ENCODE measurements at regions not wholly inside any gene's neighbourhood (a gene's known extent, or its start where the extent isn't known, plus 50 kb on each side); places are given as distances from the start of the nearest gene placed in this dataset.

GRCh38 chr18:68525091-68525490, 189.8 kb downstream of the TMX3 start:
- no peaks in the 10 kb centered on the region for H3K27me3 ChIP-seq (ENCODE audit: insufficient read depth, low read length)
- H3K4me1 ChIP-seq (ENCODE audit: control insufficient read depth, insufficient read depth, low read length, unreplicated experiment): peaks cover 4% of the 10 kb centered on the region
- H3K27ac ChIP-seq (ENCODE audit: low read depth, low read length): no peak overlapping the region
- no peak overlapping the region for H2AFZ ChIP-seq (ENCODE audit: low read length, unreplicated experiment)
- no peaks in the 10 kb centered on the region for H3K79me2 ChIP-seq (ENCODE audit: control insufficient read depth, insufficient read depth, low read length, unreplicated experiment)
- H3K4me3 ChIP-seq (ENCODE audit: low read depth, low read length): no peak overlapping the region
- no peaks in the 10 kb centered on the region for H3K36me3 ChIP-seq (ENCODE audit: insufficient read depth, low read length)

DNA sequence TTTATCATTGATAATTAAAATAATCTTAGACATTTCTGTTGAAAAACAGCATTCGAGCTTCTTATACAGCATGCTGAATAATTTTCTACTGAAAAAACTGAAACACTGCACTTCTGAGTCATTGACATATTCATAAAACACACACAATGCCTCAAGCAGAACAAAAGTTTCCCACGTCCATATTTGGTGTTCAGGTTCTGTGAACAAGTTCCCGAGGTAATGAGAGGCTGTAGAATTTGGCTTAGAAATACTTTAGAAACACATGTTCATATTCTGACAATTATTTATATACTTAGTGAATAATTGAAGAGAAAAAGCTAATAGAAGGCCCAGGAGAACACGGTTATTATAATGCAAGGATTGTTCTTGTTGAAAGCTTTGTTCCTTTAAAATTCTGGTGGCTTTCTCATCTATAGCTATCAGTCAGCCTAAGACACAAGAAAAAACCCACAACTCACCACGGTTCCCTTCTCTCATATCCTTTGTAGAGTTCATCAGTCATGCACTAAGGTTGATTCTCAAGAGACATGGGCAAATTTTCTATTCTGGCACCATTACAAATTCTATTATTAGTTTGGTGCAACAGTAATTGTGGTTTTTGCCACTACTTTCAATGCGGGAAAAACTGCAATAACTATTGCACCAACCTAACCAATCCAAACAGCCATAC, 194.4 kb downstream of the TMX3 start:
- H3K27ac ChIP-seq (ENCODE audit: low read depth, low read length): no peak overlapping the region
- no peaks in the 10 kb centered on the region for H3K79me2 ChIP-seq (ENCODE audit: control insufficient read depth, insufficient read depth, low read length, unreplicated experiment)
- no peaks in the 10 kb centered on the region for H3K27me3 ChIP-seq (ENCODE audit: insufficient read depth, low read length)
- no peak overlapping the region for H2AFZ ChIP-seq (ENCODE audit: low read length, unreplicated experiment)
- no peaks in the 10 kb centered on the region for H3K36me3 ChIP-seq (ENCODE audit: insufficient read depth, low read length)
- peaks cover 6% of the 10 kb centered on the region for H3K4me1 ChIP-seq (ENCODE audit: control insufficient read depth, insufficient read depth, low read length, unreplicated experiment)
- no peak overlapping the region for H3K4me3 ChIP-seq (ENCODE audit: low read depth, low read length)

- H3K79me2 ChIP-seq (ENCODE audit: control insufficient read depth, insufficient read depth, low read length, unreplicated experiment): no peaks in the 10 kb centered on the region
- no peaks in the 10 kb centered on the region for H3K36me3 ChIP-seq (ENCODE audit: insufficient read depth, low read length)
- H3K4me3 ChIP-seq (ENCODE audit: low read depth, low read length): no peak overlapping the region
- peaks cover 6% of the 10 kb centered on the region for H3K4me1 ChIP-seq (ENCODE audit: control insufficient read depth, insufficient read depth, low read length, unreplicated experiment)
- H3K27ac ChIP-seq (ENCODE audit: low read depth, low read length): no peak overlapping the region
- H3K27me3 ChIP-seq (ENCODE audit: insufficient read depth, low read length): no peaks in the 10 kb centered on the region
- H2AFZ ChIP-seq (ENCODE audit: low read length, unreplicated experiment): no peak overlapping the region
Measured at GRCh38 chr18:68519336-68519735, 195.6 kb downstream of the TMX3 start.

DNA sequence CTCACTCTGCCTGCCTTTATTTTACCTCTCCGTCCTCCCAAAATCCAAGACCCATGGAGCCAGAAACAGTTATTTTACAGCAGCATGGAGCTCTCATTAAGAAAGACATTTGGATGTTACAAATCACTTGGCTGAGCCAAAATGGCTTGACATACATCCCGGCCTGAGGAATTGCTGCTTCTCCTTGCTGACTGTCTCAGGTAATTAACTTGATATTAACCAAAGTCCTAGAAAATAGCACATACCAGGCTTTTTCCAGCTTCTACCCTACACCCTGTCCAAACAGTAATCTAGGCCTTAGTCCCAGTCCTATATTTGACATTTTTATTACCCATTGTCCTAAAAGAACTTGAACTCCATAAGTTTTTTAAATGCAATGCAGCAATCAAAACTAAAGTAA, 205.0 kb downstream of the TMX3 start:
- Histone ChIP-seq H3K27me3 (ENCODE audit: insufficient read depth, low read length) (no peaks in the 10 kb centered on the region), H3K36me3 (ENCODE audit: insufficient read depth, low read length) (no peaks in the 10 kb centered on the region), H3K79me2 (ENCODE audit: control insufficient read depth, insufficient read depth, low read length, unreplicated experiment) (no peaks in the 10 kb centered on the region), H2AFZ (ENCODE audit: low read length, unreplicated experiment) (no peak overlapping the region), H3K4me1 (ENCODE audit: control insufficient read depth, insufficient read depth, low read length, unreplicated experiment) (no peaks in the 10 kb centered on the region), H3K27ac (ENCODE audit: low read depth, low read length) (no peak overlapping the region), H3K4me3 (ENCODE audit: low read depth, low read length) (no peak overlapping the region)

DNA sequence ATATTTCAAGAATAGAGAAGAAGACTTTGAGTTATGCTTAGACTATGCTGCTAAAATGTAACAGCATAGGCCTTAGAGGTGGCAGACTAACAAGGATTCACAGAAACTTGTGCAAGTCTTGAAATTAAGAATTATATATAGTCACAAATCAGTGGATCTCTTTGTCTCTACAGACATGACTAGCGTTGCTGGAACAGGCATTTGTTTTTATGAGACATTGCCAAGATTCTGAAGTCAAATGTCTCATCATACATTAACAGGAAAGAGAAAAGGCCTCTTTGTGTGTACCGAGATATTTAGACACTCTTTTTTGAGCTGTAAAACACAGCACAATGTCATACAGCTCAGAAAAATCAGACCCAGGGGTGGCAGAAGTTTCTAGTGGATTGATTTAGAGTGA, 207.1 kb downstream of the TMX3 start:
- H3K4me1 ChIP-seq (ENCODE audit: control insufficient read depth, insufficient read depth, low read length, unreplicated experiment): no peaks in the 10 kb centered on the region
- no peaks in the 10 kb centered on the region for H3K79me2 ChIP-seq (ENCODE audit: control insufficient read depth, insufficient read depth, low read length, unreplicated experiment)
- H3K27me3 ChIP-seq (ENCODE audit: insufficient read depth, low read length): no peaks in the 10 kb centered on the region
- H3K36me3 ChIP-seq (ENCODE audit: insufficient read depth, low read length): no peaks in the 10 kb centered on the region
- H2AFZ ChIP-seq (ENCODE audit: low read length, unreplicated experiment): peak overlapping the region; percentile 62
- no peak overlapping the region for H3K27ac ChIP-seq (ENCODE audit: low read depth, low read length)
- H3K4me3 ChIP-seq (ENCODE audit: low read depth, low read length): no peak overlapping the region

DNA sequence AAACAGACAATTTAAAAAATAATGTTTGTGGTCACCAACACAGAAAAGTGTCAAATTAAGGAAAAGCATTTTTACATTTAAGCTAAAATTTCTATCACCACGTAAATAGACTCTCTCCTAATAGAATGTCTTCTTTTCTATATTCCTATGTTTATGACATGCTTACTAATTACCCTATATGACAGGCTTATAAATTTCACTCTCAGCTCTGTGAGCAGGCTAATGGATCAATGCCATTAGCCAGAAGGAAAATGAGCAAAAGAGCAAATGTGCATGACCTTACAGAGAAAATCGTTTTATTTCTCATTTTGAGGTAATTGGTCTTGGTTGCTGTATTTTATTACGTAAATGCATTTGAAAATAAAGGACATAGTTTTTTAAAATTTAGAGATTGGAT, 209.7 kb downstream of the TMX3 start:
- no peak overlapping the region for H3K27ac ChIP-seq (ENCODE audit: low read depth, low read length)
- H3K36me3 ChIP-seq (ENCODE audit: insufficient read depth, low read length): no peaks in the 10 kb centered on the region
- no peaks in the 10 kb centered on the region for H3K4me1 ChIP-seq (ENCODE audit: control insufficient read depth, insufficient read depth, low read length, unreplicated experiment)
- H3K79me2 ChIP-seq (ENCODE audit: control insufficient read depth, insufficient read depth, low read length, unreplicated experiment): no peaks in the 10 kb centered on the region
- no peak overlapping the region for H2AFZ ChIP-seq (ENCODE audit: low read length, unreplicated experiment)
- H3K4me3 ChIP-seq (ENCODE audit: low read depth, low read length): no peak overlapping the region
- H3K27me3 ChIP-seq (ENCODE audit: insufficient read depth, low read length): no peaks in the 10 kb centered on the region

DNA sequence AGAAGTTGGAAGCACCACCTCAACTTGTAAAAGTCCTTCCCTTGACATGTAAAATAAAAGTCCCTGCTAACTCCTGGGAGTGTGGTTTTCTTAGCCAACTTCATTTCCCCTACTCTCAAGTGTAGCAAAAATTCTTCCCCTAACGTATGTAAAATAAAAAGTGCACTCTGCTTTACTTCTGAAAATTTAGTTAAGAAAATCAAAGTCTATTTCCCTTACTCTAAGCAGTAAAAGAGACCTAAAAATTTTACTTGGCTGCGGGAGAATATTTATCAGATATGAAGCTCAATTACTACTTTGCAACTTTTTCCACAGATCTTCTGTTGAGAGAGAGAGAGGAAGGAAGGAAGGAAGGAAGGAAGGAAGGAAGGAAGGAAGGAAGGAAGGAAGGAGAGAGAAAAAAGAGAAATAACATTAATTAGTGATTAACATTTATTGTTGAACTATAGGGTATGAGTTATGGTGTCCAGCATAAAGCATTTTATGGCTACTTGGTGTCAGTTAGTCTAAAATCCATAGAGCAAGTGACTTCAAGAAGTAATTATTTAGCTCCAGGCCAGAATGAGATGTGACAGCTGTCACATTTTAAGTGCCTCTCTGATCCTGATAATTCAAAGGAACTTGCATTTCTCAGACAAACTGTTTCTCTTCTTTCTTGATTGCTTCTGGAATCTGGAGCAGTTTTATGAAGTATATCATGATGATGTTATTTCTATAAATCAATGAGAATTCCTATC, 210.3 kb downstream of the TMX3 start:
- Histone ChIP-seq H3K4me1 (ENCODE audit: control insufficient read depth, insufficient read depth, low read length, unreplicated experiment) (no peaks in the 10 kb centered on the region), H3K79me2 (ENCODE audit: control insufficient read depth, insufficient read depth, low read length, unreplicated experiment) (no peaks in the 10 kb centered on the region), H2AFZ (ENCODE audit: low read length, unreplicated experiment) (no peak overlapping the region), H3K27me3 (ENCODE audit: insufficient read depth, low read length) (no peaks in the 10 kb centered on the region), H3K36me3 (ENCODE audit: insufficient read depth, low read length) (no peaks in the 10 kb centered on the region), H3K27ac (ENCODE audit: low read depth, low read length) (no peak overlapping the region), H3K4me3 (ENCODE audit: low read depth, low read length) (no peak overlapping the region)

DNA sequence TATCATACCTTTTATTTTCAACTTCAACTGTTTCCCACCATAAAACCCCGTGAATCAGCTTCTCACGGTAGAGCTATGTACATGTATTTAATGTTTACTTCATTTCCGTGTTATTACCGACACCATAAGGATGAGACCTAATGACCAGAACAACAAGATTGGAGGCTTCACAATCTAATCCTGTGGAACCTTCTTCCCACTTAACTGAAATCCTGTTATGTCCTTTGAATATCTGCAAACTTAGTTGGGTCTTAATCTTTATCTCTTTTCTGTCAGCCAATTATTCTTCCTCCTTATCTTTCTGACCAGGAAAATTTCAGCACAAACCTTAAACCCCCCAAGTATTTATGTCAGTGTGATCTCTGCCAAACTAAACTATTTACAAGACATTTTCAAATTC, 214.4 kb downstream of the TMX3 start:
- H3K27me3 ChIP-seq (ENCODE audit: insufficient read depth, low read length): no peaks in the 10 kb centered on the region
- H3K4me1 ChIP-seq (ENCODE audit: control insufficient read depth, insufficient read depth, low read length, unreplicated experiment): no peaks in the 10 kb centered on the region
- no peak overlapping the region for H3K27ac ChIP-seq (ENCODE audit: low read depth, low read length)
- no peak overlapping the region for H2AFZ ChIP-seq (ENCODE audit: low read length, unreplicated experiment)
- H3K79me2 ChIP-seq (ENCODE audit: control insufficient read depth, insufficient read depth, low read length, unreplicated experiment): no peaks in the 10 kb centered on the region
- no peak overlapping the region for H3K4me3 ChIP-seq (ENCODE audit: low read depth, low read length)
- H3K36me3 ChIP-seq (ENCODE audit: insufficient read depth, low read length): no peaks in the 10 kb centered on the region

DNA sequence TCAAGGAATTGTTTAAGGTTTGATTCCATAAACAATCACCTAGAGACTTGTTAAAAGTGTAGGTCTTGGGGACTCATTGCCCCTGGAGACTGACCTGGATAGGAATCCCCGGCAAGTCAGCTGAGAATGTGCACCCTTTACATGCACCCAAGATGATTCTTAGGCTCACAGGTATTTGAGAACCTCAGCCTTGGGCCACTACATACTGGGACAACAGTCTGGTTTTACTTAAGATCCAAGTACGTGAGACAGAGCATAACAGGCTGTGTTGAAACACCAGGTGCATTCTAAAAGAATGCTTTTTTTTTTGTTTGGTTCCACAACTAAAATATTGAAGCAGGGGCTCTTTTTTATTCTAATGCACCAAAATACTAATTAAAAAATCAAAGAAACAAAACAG, 215.8 kb downstream of the TMX3 start:
- peaks cover 5% of the 10 kb centered on the region for H3K4me1 ChIP-seq (ENCODE audit: control insufficient read depth, insufficient read depth, low read length, unreplicated experiment)
- no peaks in the 10 kb centered on the region for H3K79me2 ChIP-seq (ENCODE audit: control insufficient read depth, insufficient read depth, low read length, unreplicated experiment)
- no peaks in the 10 kb centered on the region for H3K27me3 ChIP-seq (ENCODE audit: insufficient read depth, low read length)
- H3K27ac ChIP-seq (ENCODE audit: low read depth, low read length): no peak overlapping the region
- no peaks in the 10 kb centered on the region for H3K36me3 ChIP-seq (ENCODE audit: insufficient read depth, low read length)
- no peak overlapping the region for H2AFZ ChIP-seq (ENCODE audit: low read length, unreplicated experiment)
- H3K4me3 ChIP-seq (ENCODE audit: low read depth, low read length): no peak overlapping the region

DNA sequence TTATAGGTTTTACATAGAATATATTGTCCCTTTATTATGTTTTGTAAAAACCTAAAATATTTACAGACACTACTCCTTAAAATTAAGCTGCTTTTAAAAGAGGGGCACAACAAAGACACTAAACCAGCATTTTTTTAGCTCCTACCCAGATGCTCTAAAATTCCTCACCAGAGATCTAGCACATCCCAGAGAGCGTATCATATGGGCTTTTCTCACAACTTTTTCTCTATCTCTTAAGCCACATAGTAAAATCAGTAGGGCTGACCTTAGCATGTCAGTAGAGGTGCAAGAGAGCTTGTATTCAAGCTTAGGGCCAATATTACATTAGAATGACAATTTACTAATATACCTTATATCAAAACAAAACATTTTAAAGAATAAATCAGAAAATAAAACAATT, 216.3 kb downstream of the TMX3 start:
- Histone ChIP-seq H3K4me1 (ENCODE audit: control insufficient read depth, insufficient read depth, low read length, unreplicated experiment) (peaks cover 5% of the 10 kb centered on the region), H3K27me3 (ENCODE audit: insufficient read depth, low read length) (no peaks in the 10 kb centered on the region), H3K79me2 (ENCODE audit: control insufficient read depth, insufficient read depth, low read length, unreplicated experiment) (no peaks in the 10 kb centered on the region), H2AFZ (ENCODE audit: low read length, unreplicated experiment) (no peak overlapping the region), H3K27ac (ENCODE audit: low read depth, low read length) (no peak overlapping the region), H3K4me3 (ENCODE audit: low read depth, low read length) (no peak overlapping the region), H3K36me3 (ENCODE audit: insufficient read depth, low read length) (no peaks in the 10 kb centered on the region)

GRCh38 chr18:68498185-68498584, 216.7 kb downstream of the TMX3 start:
- Histone ChIP-seq H3K27ac (ENCODE audit: low read depth, low read length) (no peak overlapping the region), H3K4me1 (ENCODE audit: control insufficient read depth, insufficient read depth, low read length, unreplicated experiment) (peaks cover 5% of the 10 kb centered on the region), H3K79me2 (ENCODE audit: control insufficient read depth, insufficient read depth, low read length, unreplicated experiment) (no peaks in the 10 kb centered on the region), H3K4me3 (ENCODE audit: low read depth, low read length) (no peak overlapping the region), H3K27me3 (ENCODE audit: insufficient read depth, low read length) (no peaks in the 10 kb centered on the region), H2AFZ (ENCODE audit: low read length, unreplicated experiment) (no peak overlapping the region), H3K36me3 (ENCODE audit: insufficient read depth, low read length) (no peaks in the 10 kb centered on the region)
